H1 (cell line): ENCODE measurements at regions not wholly inside any gene's neighbourhood (a gene's known extent, or its start where the extent isn't known, plus 50 kb on each side); places are given as distances from the start of the nearest gene placed in this dataset.

Experiments used
- CTCF ChIA-PET: fragments of 300-600 bp; sonication (Branson Sonifier 250); formaldehyde crosslinking; loops from one replicate; lab custom pipeline; 2021; ENCODE audit not compliant: partially characterized antibody; lab: Charles Lee
- POLR2A ChIA-PET: fragments of 300-600 bp; sonication (Branson Sonifier 250); formaldehyde crosslinking; loops from one replicate; lab custom pipeline; 2021; ENCODE audit warnings: inconsistent platforms; ENCODE audit not compliant: partially characterized antibody; lab: Charles Lee
- DNase-seq, 2 experiments: peaks; one replicate each; pipeline versions ENCODE4 v3.0.0 to v3.0.0-alpha.2; 2010 to 2022; ENCODE audit warnings: low spot score in 2 of 2, low read depth in 1 of 2, mixed read lengths in 1 of 2
- FAIRE-seq: peaks from 2 replicates; lab custom pipeline; 2011; peaks lifted over from hg19 to GRCh38; lab: Jason Lieb, UNC
- H2AFZ ChIP-seq: 2 replicates; pipeline ENCODE4 v1.8.1; 2012; ENCODE audit warnings: low read length, inconsistent platforms
- H2AK5ac ChIP-seq: 2 replicates; pipeline ENCODE4 v1.6.1; 2013; ENCODE audit warnings: low read depth, low read length
- H2BK120ac ChIP-seq: replicated peaks from 2 replicates; pipeline ENCODE3; 2013; ENCODE audit warnings: low read depth, low read length, inconsistent platforms
- H2BK12ac ChIP-seq: 2 replicates; pipeline ENCODE4 v1.6.1; 2013; ENCODE audit warnings: low read depth, low read length
- H2BK15ac ChIP-seq: 2 replicates; pipeline ENCODE4 v1.6.1; 2013; ENCODE audit warnings: low read length
- H2BK20ac ChIP-seq: 2 replicates; pipeline ENCODE4 v1.6.1; 2013; ENCODE audit warnings: low read length
- H2BK5ac ChIP-seq: 2 replicates; pipeline ENCODE4 v1.6.1; 2013; ENCODE audit warnings: low read depth, low read length
- H3K14ac ChIP-seq: 2 replicates; pipeline ENCODE4 v1.6.1; 2013; ENCODE audit warnings: inconsistent platforms; ENCODE audit not compliant: insufficient read length
- H3K18ac ChIP-seq: 2 replicates; pipeline ENCODE4 v1.6.1; 2013; ENCODE audit warnings: low read length; ENCODE audit errors: extremely low read depth
- H3K23ac ChIP-seq: 2 replicates; pipeline ENCODE4 v1.6.1; 2013; ENCODE audit warnings: inconsistent platforms; ENCODE audit not compliant: insufficient read length
- H3K23me2 ChIP-seq: 2 replicates; pipeline ENCODE4 v1.6.1; 2013; ENCODE audit warnings: low read depth, low read length
- H3K27ac ChIP-seq: 2 replicates; pipeline ENCODE4 v1.6.1; 2011; ENCODE audit warnings: low read depth, low read length, inconsistent platforms
- H3K27me3 ChIP-seq, 4 experiments: replicated peaks in 1 of 4; 1 replicate in 1 of 4; 2 replicates in 3 of 4; pipeline versions ENCODE4 v1.6.1 to v1.8.1; 2011 to 2013; ENCODE audit warnings: low read length in 3 of 4, mild to moderate bottlenecking in 3 of 4, inconsistent platforms in 2 of 4, mixed read lengths in 2 of 4, moderate library complexity in 1 of 4; ENCODE audit not compliant: control insufficient read depth in 3 of 4, insufficient read depth in 3 of 4; ENCODE audit errors: extremely low read depth in 1 of 4
- H3K36me3 ChIP-seq, 4 experiments: 2 replicates each; pipeline versions ENCODE4 v1.6.1 to v1.8.1; 2011 to 2013; ENCODE audit warnings: mild to moderate bottlenecking in 4 of 4, low read length in 3 of 4, moderate library complexity in 2 of 4, control low read depth in 1 of 4, inconsistent platforms in 1 of 4; ENCODE audit not compliant: insufficient read depth in 4 of 4, control insufficient read depth in 2 of 4
- H3K4ac ChIP-seq: replicated peaks from 2 replicates; pipeline ENCODE3; 2013; ENCODE audit warnings: low read length, low read depth, mixed read lengths, inconsistent platforms; ENCODE audit not compliant: insufficient read length
- H3K4me1 ChIP-seq, 4 experiments: replicated peaks in 1 of 4; 1 replicate in 1 of 4; 2 replicates in 3 of 4; pipeline versions ENCODE4 v1.6.1 to v1.8.1; 2011 to 2013; ENCODE audit warnings: low read length in 3 of 4, inconsistent platforms in 2 of 4, mixed read lengths in 1 of 4; ENCODE audit not compliant: insufficient read depth in 4 of 4, control insufficient read depth in 3 of 4
- H3K4me2 ChIP-seq, 2 experiments: 2 replicates each; pipeline versions ENCODE4 v1.6.1 to v1.8.1; 2011 to 2013; ENCODE audit warnings: low read depth in 2 of 2, low read length in 2 of 2, control low read depth in 1 of 2, inconsistent platforms in 1 of 2, mild to moderate bottlenecking in 1 of 2; ENCODE audit not compliant: insufficient read depth in 1 of 2
- H3K4me3 ChIP-seq, 4 experiments: fragments of 200-600, 300-600 bp in 1 of 4; sonication (generic), shearing (Covaris generic), sonication (Bioruptor Twin) in 1 of 4; 2 replicates each; pipeline versions ENCODE4 v1.5.1 to v1.8.1; 2011 to 2016; ENCODE audit warnings: low read length in 4 of 4, low read depth in 3 of 4, control low read depth in 2 of 4, inconsistent platforms in 2 of 4, mild to moderate bottlenecking in 2 of 4, mixed read lengths in 1 of 4, moderate library complexity in 1 of 4; ENCODE audit not compliant: insufficient read depth in 2 of 4; ENCODE audit errors: extremely low read depth in 1 of 4
- H3K56ac ChIP-seq: replicated peaks from 2 replicates; pipeline ENCODE3; 2013; ENCODE audit warnings: low read depth, mild to moderate bottlenecking, mixed read lengths, low read length, inconsistent platforms; ENCODE audit not compliant: insufficient read length
- H3K79me1 ChIP-seq: 2 replicates; pipeline ENCODE4 v1.6.1; 2013; ENCODE audit warnings: low read depth, low read length, control low read depth
- H3K79me2 ChIP-seq, 2 experiments: 2 replicates each; pipeline versions ENCODE4 v1.6.1 to v1.8.1; 2012 to 2013; ENCODE audit warnings: low read length in 2 of 2, mild to moderate bottlenecking in 2 of 2, inconsistent platforms in 1 of 2; ENCODE audit not compliant: insufficient read depth in 2 of 2, control insufficient read depth in 1 of 2
- H3K9ac ChIP-seq, 4 experiments: replicated peaks in 1 of 4; 1 replicate in 1 of 4; 2 replicates in 3 of 4; pipeline versions ENCODE4 v1.6.1 to v1.8.1; 2011 to 2013; ENCODE audit warnings: low read depth in 3 of 4, low read length in 3 of 4, control low read depth in 2 of 4, mild to moderate bottlenecking in 2 of 4, moderate library complexity in 2 of 4, inconsistent platforms in 1 of 4; ENCODE audit errors: extremely low read depth in 1 of 4
- H3K9me3 ChIP-seq, 2 experiments: 2 replicates each; pipeline versions ENCODE4 v1.6.1 to v1.8.1; 2012 to 2013; ENCODE audit warnings: mild to moderate bottlenecking in 2 of 2, moderate library complexity in 2 of 2, control low read depth in 1 of 2, inconsistent platforms in 1 of 2, low read depth in 1 of 2, low read length in 1 of 2, mixed read lengths in 1 of 2; ENCODE audit not compliant: insufficient read depth in 2 of 2
- H4K20me1 ChIP-seq, 2 experiments: replicated peaks in 1 of 2; 2 replicates each; pipeline versions ENCODE3 to v1.8.1; 2011 to 2013; ENCODE audit warnings: inconsistent platforms in 2 of 2, low read length in 2 of 2, mild to moderate bottlenecking in 1 of 2; ENCODE audit not compliant: insufficient read depth in 2 of 2, control insufficient read depth in 1 of 2
- H4K5ac ChIP-seq: 2 replicates; pipeline ENCODE4 v1.6.1; 2013; ENCODE audit warnings: low read length, low read depth, mixed read lengths, inconsistent platforms; ENCODE audit not compliant: insufficient read length
- H4K8ac ChIP-seq: 2 replicates; pipeline ENCODE4 v1.8.0; 2013; ENCODE audit warnings: mild to moderate bottlenecking, moderate library complexity, low read length, inconsistent platforms; ENCODE audit not compliant: insufficient read depth; ENCODE audit errors: extremely low read depth
- H4K91ac ChIP-seq: replicated peaks from 2 replicates; pipeline ENCODE3; 2013; ENCODE audit warnings: low read length, mixed read lengths, inconsistent platforms; ENCODE audit not compliant: insufficient read length
- BCL11A ChIP-seq, 2 experiments: IDR thresholded peaks; one replicate each; pipeline ENCODE4 v1.6.1; 2011; ENCODE audit warnings: low read depth in 2 of 2, low read length in 2 of 2, mild to moderate bottlenecking in 2 of 2
- TCF12 ChIP-seq: IDR thresholded peaks from 2 replicates; pipeline ENCODE4 v1.6.1; 2011; ENCODE audit warnings: low read depth, mild to moderate bottlenecking, low read length
- TEAD4 ChIP-seq: IDR thresholded peaks from 2 replicates; pipeline ENCODE4 v1.6.1; 2012; ENCODE audit warnings: low read depth, low read length, inconsistent platforms, mixed read lengths

GRCh38 chr3:137568880-137569279 lies 195.2 kb upstream of the SOX14 start:
- Histone ChIP-seq H3K4me3 (no peak overlapping the region), H2BK20ac (no peak overlapping the region), H3K18ac (no peak overlapping the region), H3K27ac (no peak overlapping the region), H2BK15ac (no peak overlapping the region), H3K27me3 (no peaks in the 10 kb centered on the region), H2AFZ (no peak overlapping the region), H3K4ac (no peak overlapping the region), H3K56ac (no peak overlapping the region), H3K9me3 (no peaks in the 10 kb centered on the region), H2AK5ac (no peak overlapping the region), H3K14ac (no peak overlapping the region), H4K5ac (no peak overlapping the region), H4K20me1 (no peaks in the 10 kb centered on the region), H3K23ac (no peak overlapping the region), H4K91ac (no peak overlapping the region), H3K79me2 (no peaks in the 10 kb centered on the region), H3K36me3 (no peaks in the 10 kb centered on the region), H2BK5ac (no peak overlapping the region), H3K4me2 (no peak overlapping the region), H4K8ac (no peak overlapping the region), H3K9ac (no peak overlapping the region), H2BK120ac (no peak overlapping the region), H3K79me1 (no peaks in the 10 kb centered on the region), H3K4me1 (no peaks in the 10 kb centered on the region), H3K23me2 (no peaks in the 10 kb centered on the region), H2BK12ac (no peak overlapping the region)
- POLR2A ChIA-PET: no interaction called here
- no peak for TF ChIP-seq TEAD4
- no peak for TF ChIP-seq TCF12
- TF ChIP-seq BCL11A (IDR thresholded peaks at IDR 0.05; ENCODE audit: low read depth in 2 of 2, low read length in 2 of 2): no peak
- FAIRE-seq (no peak), DNase-seq (no peak)
- CTCF ChIA-PET: no interaction called here
